Ascending aorta (tissue), 2 donors: ENCODE measurements at regions not wholly inside any gene's neighbourhood (a gene's known extent, or its start where the extent isn't known, plus 50 kb on each side); places are given as distances from the start of the nearest gene placed in this dataset.

ENCODE experiments used
- DNase-seq, 2 donors: peaks; one replicate each; pipeline ENCODE4 v3.0.0-alpha.2; 2019; ENCODE audit warnings: low spot score in 2 of 2
- H3K27ac ChIP-seq, 2 donors: fragments of 200-600 bp; sonication (generic); one replicate each; pipeline ENCODE4 v1.5.1; 2016 to 2017; ENCODE audit warnings: mild to moderate bottlenecking in 1 of 2
- H3K27me3 ChIP-seq: fragments of 200-600 bp; sonication (generic); one replicate; pipeline ENCODE4 v1.5.1; 2017
- H3K36me3 ChIP-seq, 2 donors: fragments of 200-600 bp; sonication (generic); one replicate each; pipeline ENCODE4 v1.5.1; 2016
- H3K4me1 ChIP-seq, 2 donors: fragments of 200-600 bp; sonication (generic); one replicate each; pipeline ENCODE4 v1.5.1; 2016 to 2017; ENCODE audit warnings: mild to moderate bottlenecking in 1 of 2
- H3K4me3 ChIP-seq, 2 donors: fragments of 200-600 bp; sonication (generic); one replicate each; pipeline ENCODE4 v1.5.1; 2016 to 2017; ENCODE audit warnings: mild to moderate bottlenecking in 1 of 2
- H3K9me3 ChIP-seq, 2 donors: fragments of 200-600 bp; sonication (generic); one replicate each; pipeline ENCODE4 v1.5.1; 2016
- intact Hi-C: fragments of 100-400 bp; cut with DNase I; formaldehyde crosslinking; loops from one replicate; pipeline ENCODE4 v1.15.1; 2023
- TF ChIP-seq, protein P1 (sequence below), 3 experiments: fragments of 200-600 bp in 2 of 3; fragments of 450-650 bp in 1 of 3; sonication (generic) in 2 of 3; IDR thresholded peaks; one replicate each; pipeline ENCODE4 v1.5.1; 2016 to 2019; ENCODE audit warnings: antibody characterized with exemption in 3 of 3, mild to moderate bottlenecking in 1 of 3, moderate library complexity in 1 of 3

GRCh38 chrX:121853762-121854613 lies 806.6 kb downstream of the GLUD2 start:
- H3K4me3 ChIP-seq: no peak overlapping the region
- intact Hi-C loops: no loop called here
- no peaks in the 10 kb centered on the region for H3K4me1 ChIP-seq
- H3K36me3 ChIP-seq: no peaks in the 10 kb centered on the region
- no peak for DNase-seq
- H3K27me3 ChIP-seq: no peaks in the 10 kb centered on the region
- H3K27ac ChIP-seq: no peak overlapping the region
- TF ChIP-seq, protein P1, sequence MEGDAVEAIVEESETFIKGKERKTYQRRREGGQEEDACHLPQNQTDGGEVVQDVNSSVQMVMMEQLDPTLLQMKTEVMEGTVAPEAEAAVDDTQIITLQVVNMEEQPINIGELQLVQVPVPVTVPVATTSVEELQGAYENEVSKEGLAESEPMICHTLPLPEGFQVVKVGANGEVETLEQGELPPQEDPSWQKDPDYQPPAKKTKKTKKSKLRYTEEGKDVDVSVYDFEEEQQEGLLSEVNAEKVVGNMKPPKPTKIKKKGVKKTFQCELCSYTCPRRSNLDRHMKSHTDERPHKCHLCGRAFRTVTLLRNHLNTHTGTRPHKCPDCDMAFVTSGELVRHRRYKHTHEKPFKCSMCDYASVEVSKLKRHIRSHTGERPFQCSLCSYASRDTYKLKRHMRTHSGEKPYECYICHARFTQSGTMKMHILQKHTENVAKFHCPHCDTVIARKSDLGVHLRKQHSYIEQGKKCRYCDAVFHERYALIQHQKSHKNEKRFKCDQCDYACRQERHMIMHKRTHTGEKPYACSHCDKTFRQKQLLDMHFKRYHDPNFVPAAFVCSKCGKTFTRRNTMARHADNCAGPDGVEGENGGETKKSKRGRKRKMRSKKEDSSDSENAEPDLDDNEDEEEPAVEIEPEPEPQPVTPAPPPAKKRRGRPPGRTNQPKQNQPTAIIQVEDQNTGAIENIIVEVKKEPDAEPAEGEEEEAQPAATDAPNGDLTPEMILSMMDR (IDR thresholded peaks at IDR 0.05): no peak
- H3K9me3 ChIP-seq: no peaks in the 10 kb centered on the region

DNA sequence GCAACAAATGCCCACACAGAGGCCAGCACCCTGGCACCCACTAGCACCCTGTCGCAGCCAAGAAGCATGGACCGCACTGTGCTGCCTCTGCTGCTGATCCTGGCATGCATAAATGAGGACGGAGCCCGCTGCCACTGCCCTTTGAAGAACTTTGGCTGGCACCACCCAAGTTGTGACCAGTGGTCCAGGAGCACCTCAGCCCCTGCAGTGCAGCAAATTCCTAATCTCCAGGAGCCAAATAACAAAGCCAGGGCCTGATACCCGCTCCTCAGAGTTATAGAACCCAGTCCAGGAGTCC lies 807.2 kb downstream of the GLUD2 start:
- H3K36me3 ChIP-seq: no peaks in the 10 kb centered on the region
- no peaks in the 10 kb centered on the region for H3K9me3 ChIP-seq
- no peaks in the 10 kb centered on the region for H3K27me3 ChIP-seq
- intact Hi-C loops: no loop called here
- H3K4me3 ChIP-seq: no peak overlapping the region
- DNase-seq: no peak
- H3K4me1 ChIP-seq: no peaks in the 10 kb centered on the region
- TF ChIP-seq, protein P1 (IDR thresholded peaks at IDR 0.05): no peak
- H3K27ac ChIP-seq: no peak overlapping the region

DNA sequence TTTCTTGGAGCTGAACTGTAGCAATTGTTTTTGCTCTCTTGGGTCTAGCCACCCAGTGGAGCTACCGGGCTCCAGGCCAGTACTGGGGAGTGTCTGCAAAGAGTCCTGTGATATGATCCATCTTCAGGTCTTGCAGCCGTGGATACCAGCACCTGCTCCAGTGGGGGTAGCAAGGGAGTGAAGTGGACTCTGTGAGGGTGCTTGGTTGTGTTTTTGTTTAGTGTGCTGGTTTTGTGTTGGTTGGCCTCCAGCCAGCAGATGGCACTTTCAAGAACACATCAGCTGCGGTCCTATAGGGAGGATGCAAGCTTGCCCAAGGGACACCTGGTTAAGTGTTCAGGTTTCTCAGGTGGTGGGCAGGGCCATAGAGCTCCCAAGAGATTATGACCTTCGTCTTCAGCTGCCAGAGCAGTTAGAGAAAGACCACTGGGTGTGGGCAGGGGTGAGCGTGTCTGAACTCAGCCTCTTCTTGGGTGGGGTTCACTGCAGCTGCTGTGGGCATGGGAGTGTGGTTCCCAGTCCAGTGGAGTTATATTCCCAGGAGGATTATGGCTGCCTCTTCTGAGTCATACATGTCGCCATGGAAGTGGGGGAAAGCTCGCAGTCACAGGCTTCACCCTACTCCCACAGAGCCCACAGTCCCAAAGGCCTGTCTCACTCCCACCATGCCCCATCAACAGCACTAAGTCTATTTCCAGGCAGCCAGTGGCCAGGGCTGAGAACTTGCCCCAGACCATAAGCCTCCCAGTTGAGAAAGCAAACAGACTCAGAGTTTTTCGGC lies 811.6 kb downstream of the GLUD2 start:
- intact Hi-C loops: no loop called here
- no peak overlapping the region for H3K4me3 ChIP-seq
- H3K36me3 ChIP-seq: no peaks in the 10 kb centered on the region
- TF ChIP-seq, protein P1 (IDR thresholded peaks at IDR 0.05): no peak
- no peak overlapping the region for H3K27ac ChIP-seq
- H3K4me1 ChIP-seq: no peaks in the 10 kb centered on the region
- no peaks in the 10 kb centered on the region for H3K27me3 ChIP-seq
- H3K9me3 ChIP-seq: no peaks in the 10 kb centered on the region
- no peak for DNase-seq

GRCh38 chrX:121863976-121864375 lies 816.6 kb downstream of the GLUD2 start:
- H3K36me3 ChIP-seq: no peaks in the 10 kb centered on the region
- TF ChIP-seq, protein P1 (IDR thresholded peaks at IDR 0.05): no peak
- no peak for DNase-seq
- H3K4me3 ChIP-seq: no peak overlapping the region
- no peaks in the 10 kb centered on the region for H3K27me3 ChIP-seq
- no peak overlapping the region for H3K27ac ChIP-seq
- intact Hi-C loops: no loop called here
- no peaks in the 10 kb centered on the region for H3K4me1 ChIP-seq
- H3K9me3 ChIP-seq: no peaks in the 10 kb centered on the region

- H3K27ac ChIP-seq: no peak overlapping the region
- no peaks in the 10 kb centered on the region for H3K9me3 ChIP-seq
- TF ChIP-seq, protein P1 (IDR thresholded peaks at IDR 0.05): no peak
- no peak for DNase-seq
- no peaks in the 10 kb centered on the region for H3K36me3 ChIP-seq
- no peaks in the 10 kb centered on the region for H3K4me1 ChIP-seq
- no peak overlapping the region for H3K4me3 ChIP-seq
- H3K27me3 ChIP-seq: no peaks in the 10 kb centered on the region
- intact Hi-C loops: no loop called here
Measured at GRCh38 chrX:121864561-121864960, 817.2 kb downstream of the GLUD2 start.
